GM12878 (cell line): ENCODE measurements at regions not wholly inside any gene's neighbourhood (a gene's known extent, or its start where the extent isn't known, plus 50 kb on each side); places are given as distances from the start of the nearest gene placed in this dataset.

Source experiments
- ATAC-seq: fragments of 200-7000 bp; cut with Tn5 transposase; 3 replicates; pipeline ENCODE4 v1.9.1; 2020; ENCODE audit warnings: mild to moderate bottlenecking, moderate library complexity
- BruUV-seq: library from RNA; stranded (reverse); fragments of 400-500 nt; replicated peaks from 2 replicates; lab custom pipeline; 2021; lab: Mats Ljungman, UMichigan
- CTCF ChIA-PET: fragments of 300-600 bp; sonication (Branson Sonifier 250); formaldehyde crosslinking; extraction: SDS; loops from one replicate; lab custom pipeline; 2021; ENCODE audit warnings: inconsistent platforms; lab: Yijun Ruan, JAX
- POLR2A ChIA-PET: fragments of 350-600 bp; formaldehyde crosslinking; extraction: SDS; loops from one replicate; lab custom pipeline; 2021; ENCODE audit warnings: inconsistent platforms; lab: Charles Lee
- RAD21 ChIA-PET: fragments of 300-600 bp; sonication (Branson Sonifier 250); formaldehyde crosslinking; loops from one replicate; lab custom pipeline; 2023; ENCODE audit warnings: antibody characterized with exemption; ENCODE audit not compliant: unreplicated experiment; lab: Charles Lee
- SMC1A ChIA-PET: fragments of 300-600 bp; sonication (Branson Sonifier 250); formaldehyde crosslinking; loops from one replicate; lab custom pipeline; 2023; ENCODE audit not compliant: unreplicated experiment, uncharacterized antibody; lab: Charles Lee
- DNase-seq: peaks from one replicate; pipeline ENCODE4 v3.0.0-alpha.2; 2011; ENCODE audit warnings: low read depth, low spot score
- FAIRE-seq: peaks from 3 replicates; lab custom pipeline; 2011; peaks lifted over from hg19 to GRCh38; lab: Jason Lieb, UNC
- H2AFZ ChIP-seq: 2 replicates; pipeline ENCODE4 v1.6.0; 2011; ENCODE audit warnings: low read depth, low read length, control low read depth; ENCODE audit not compliant: control insufficient read depth
- H3K27ac ChIP-seq: 2 replicates; pipeline ENCODE4 v1.5.1; 2011; ENCODE audit warnings: control low read depth; ENCODE audit not compliant: control insufficient read depth, insufficient read depth
- H3K27me3 ChIP-seq, 2 experiments: replicated peaks in 1 of 2; 2 replicates each; pipeline versions ENCODE4 v1.6.0 to v1.6.1; 2011; ENCODE audit warnings: low read length in 1 of 2; ENCODE audit not compliant: control insufficient read depth in 2 of 2, insufficient read depth in 2 of 2
- H3K36me3 ChIP-seq, 2 experiments: 2 replicates each; pipeline ENCODE4 v1.5.1; 2011; ENCODE audit warnings: low read length in 1 of 2; ENCODE audit not compliant: control insufficient read depth in 2 of 2, insufficient read depth in 2 of 2
- H3K4me1 ChIP-seq: 2 replicates; pipeline ENCODE4 v1.6.1; 2011; ENCODE audit warnings: mild to moderate bottlenecking, low read length, moderate library complexity, mixed read lengths; ENCODE audit not compliant: control insufficient read depth, insufficient read depth
- H3K4me2 ChIP-seq: 2 replicates; pipeline ENCODE4 v1.6.0; 2011; ENCODE audit warnings: control low read depth; ENCODE audit not compliant: control insufficient read depth, insufficient read depth
- H3K4me3 ChIP-seq: fragments of 200-600 bp; sonication (generic); 2 replicates; pipeline ENCODE4 v1.5.1; 2016
- H3K79me2 ChIP-seq: 2 replicates; pipeline ENCODE4 v1.6.0; 2011; ENCODE audit warnings: low read length; ENCODE audit not compliant: control insufficient read depth, insufficient read depth
- H3K9ac ChIP-seq: 2 replicates; pipeline ENCODE4 v1.8.0; 2011; ENCODE audit warnings: low read length, control low read depth, mixed read lengths; ENCODE audit not compliant: control insufficient read depth, insufficient read depth
- H3K9me3 ChIP-seq: replicated peaks from 3 replicates; pipeline ENCODE4 v1.5.1; 2011; ENCODE audit warnings: mild to moderate bottlenecking, low read length; ENCODE audit not compliant: control insufficient read depth, insufficient read depth
- H4K20me1 ChIP-seq: 2 replicates; pipeline ENCODE4 v1.6.0; 2011; ENCODE audit not compliant: control insufficient read depth, insufficient read depth
- ATF3 ChIP-seq: IDR thresholded peaks from 2 replicates; pipeline ENCODE4 v1.6.1; 2011; ENCODE audit warnings: low read depth, mild to moderate bottlenecking, low read length, moderate library complexity, borderline replicate concordance; ENCODE audit errors: extremely low read depth
- FOXK2 ChIP-seq: fragments of 450-650 bp; IDR thresholded peaks from 2 replicates; pipeline ENCODE4 v1.6.1; 2017; ENCODE audit warnings: mild to moderate bottlenecking, moderate library complexity
- LARP7 ChIP-seq: fragments of 450-650 bp; IDR thresholded peaks from 2 replicates; pipeline ENCODE4 v1.6.1; 2017; ENCODE audit warnings: mild to moderate bottlenecking
- PML ChIP-seq: IDR thresholded peaks from 2 replicates; pipeline ENCODE4 v1.6.1; 2012; ENCODE audit warnings: low read length, inconsistent platforms
- POLR2A ChIP-seq: IDR thresholded peaks from 2 replicates; pipeline ENCODE4 v1.6.1; 2011; ENCODE audit warnings: low read depth, mild to moderate bottlenecking, low read length
- PRDM15 ChIP-seq: fragments of 450-650 bp; formaldehyde crosslinking; IDR thresholded peaks from 2 replicates; pipeline ENCODE4 v1.4.0; 2020; ENCODE audit warnings: mild to moderate bottlenecking, moderate library complexity
- RELA ChIP-seq: fragments of 450-650 bp; IDR thresholded peaks from 2 replicates; pipeline ENCODE4 v1.8.0; 2014; ENCODE audit warnings: borderline replicate concordance; ENCODE audit not compliant: partially characterized antibody
- SKIL ChIP-seq: fragments of 450-650 bp; IDR thresholded peaks from 2 replicates; pipeline ENCODE4 v1.6.1; 2017; ENCODE audit warnings: mild to moderate bottlenecking, low read depth, inconsistent platforms; ENCODE audit not compliant: poor library complexity, severe bottlenecking
- SMARCA5 ChIP-seq: fragments of 450-650 bp; IDR thresholded peaks from 2 replicates; pipeline ENCODE4 v1.6.1; 2017; ENCODE audit warnings: mild to moderate bottlenecking
- SREBF1 ChIP-seq: IDR thresholded peaks from 2 replicates; pipeline ENCODE4 v1.6.1; 2012; ENCODE audit warnings: mild to moderate bottlenecking, low read length
- ZBTB40 ChIP-seq: fragments of 450-650 bp; IDR thresholded peaks from 2 replicates; pipeline ENCODE4 v1.6.1; 2016; ENCODE audit warnings: mild to moderate bottlenecking, moderate library complexity, borderline replicate concordance
- WGBS: methylation state at CpG from one replicate; pipeline ENCODE4 v1.1.6; 2016; ENCODE audit warnings: low lambda C conversion rate; ENCODE audit not compliant: insufficient replicate concordance, insufficient coverage; ENCODE audit errors: missing lambda C conversion rate; 5-methylcytosine and 5-hydroxymethylcytosine counted together
- in situ Hi-C: fragments of 300-500 bp; cut with MboI; formaldehyde crosslinking; loops from 9 replicates; pipeline ENCODE4 v1.14.3; 2018; ENCODE audit warnings: mixed read lengths
- intact Hi-C: fragments of 100-400 bp; cut with micrococcal nuclease; formaldehyde crosslinking; loops from one replicate; pipeline ENCODE4 v1.14.2; 2022; ENCODE audit not compliant: unreplicated experiment

- Histone ChIP-seq H3K27me3 (peaks cover 0 to 6% of the 10 kb centered on the region in 2 experiments; a peak in 2 of 4 replicates), H3K4me2 (no peak overlapping the region), H2AFZ (no peak overlapping the region), H3K4me1 (no peaks in the 10 kb centered on the region), H4K20me1 (no peaks in the 10 kb centered on the region), H3K79me2 (no peaks in the 10 kb centered on the region), H3K4me3 (no peak overlapping the region), H3K9me3 (no peaks in the 10 kb centered on the region), H3K9ac (no peak overlapping the region), H3K36me3 (no peaks in the 10 kb centered on the region), H3K27ac (no peak overlapping the region)
- no TSS peak for BruUV-seq
- CTCF ChIA-PET: no interaction called here
- 13% methylated on average over 3 of the region's 3 CpGs for WGBS
- SMC1A ChIA-PET: no interaction called here
- intact Hi-C loops: no loop called here
- RAD21 ChIA-PET: no interaction called here
- no peak for FAIRE-seq
- no peak for ATAC-seq
- no peak for DNase-seq
- in situ Hi-C loops: no loop called here
- TF ChIP-seq ATF3: no peak
- no peak for TF ChIP-seq ZBTB40
- no peak for TF ChIP-seq PRDM15
- TF ChIP-seq SMARCA5: no peak
- no peak for TF ChIP-seq PML
- TF ChIP-seq POLR2A: no peak
- no peak for TF ChIP-seq LARP7
- TF ChIP-seq SREBF1: no peak
- TF ChIP-seq SKIL: no peak
- TF ChIP-seq RELA: no peak
- TF ChIP-seq FOXK2: no peak
- POLR2A ChIA-PET: no interaction called here
Observed at GRCh38 chr5:68818870-68819269, 274.9 kb upstream of the SLC30A5 start.
